Thyroid gland (tissue), 4 donors: ENCODE measurements at regions not wholly inside any gene's neighbourhood (a gene's known extent, or its start where the extent isn't known, plus 50 kb on each side); places are given as distances from the start of the nearest gene placed in this dataset.

ENCODE experiments used
- CTCF ChIP-seq, 6 experiments: fragments of 200-600 bp in 3 of 6; fragments of 450-650 bp in 3 of 6; sonication (generic) in 3 of 6; IDR thresholded peaks; one replicate each; pipeline ENCODE4 v1.5.1; 2016 to 2019; ENCODE audit warnings: antibody characterized with exemption in 6 of 6, mild to moderate bottlenecking in 2 of 6, inconsistent platforms in 1 of 6, moderate library complexity in 1 of 6
- POLR2A ChIP-seq, 2 donors: fragments of 450-650 bp; IDR thresholded peaks; one replicate each; pipeline ENCODE4 v1.6.1; 2017; ENCODE audit warnings: antibody characterized with exemption in 2 of 2, mild to moderate bottlenecking in 2 of 2, moderate library complexity in 1 of 2

GRCh38 chr4:155614111-155614762 is 52.4 kb upstream of the GUCY1A1 start:
- no peak for TF ChIP-seq CTCF (IDR thresholded peaks at IDR 0.05)
- TF ChIP-seq POLR2A (IDR thresholded peaks at IDR 0.05) = no peak
